NCI-H526 treated with DMSO at 0.1 percent for 48 hours (cell line): ENCODE measurements at regions not wholly inside any gene's neighbourhood (a gene's known extent, or its start where the extent isn't known, plus 50 kb on each side); places are given as distances from the start of the nearest gene placed in this dataset.

Experiments used
- DNase-seq: peaks from one replicate; lab custom pipeline; 2025; lab: John Stamatoyannopoulos, UW

- DNase-seq = no peak
Measured at GRCh38 chr2:181305301-181306123, 151.7 kb upstream of the ITGA4 start.

DNA sequence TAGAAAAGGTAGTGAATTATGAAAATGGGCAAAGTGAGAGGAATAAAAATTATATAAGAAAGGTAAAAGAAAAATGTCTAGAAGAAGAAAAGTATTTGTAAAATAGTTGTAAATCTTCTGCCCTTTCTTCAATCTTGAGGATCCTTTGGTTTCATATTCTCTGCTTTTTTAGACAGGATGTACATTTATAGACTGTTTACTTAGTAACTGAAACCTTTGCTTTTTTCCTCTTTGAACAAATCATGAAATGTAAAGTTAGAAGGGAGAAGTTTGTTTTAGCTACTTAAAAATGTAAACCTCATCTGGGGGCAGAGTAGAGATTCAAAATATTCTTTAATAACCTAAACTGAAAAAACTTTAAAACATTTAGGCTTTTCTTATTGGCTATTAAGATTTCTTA, 150.4 kb upstream of the ITGA4 start:
- no peak for DNase-seq

DNA sequence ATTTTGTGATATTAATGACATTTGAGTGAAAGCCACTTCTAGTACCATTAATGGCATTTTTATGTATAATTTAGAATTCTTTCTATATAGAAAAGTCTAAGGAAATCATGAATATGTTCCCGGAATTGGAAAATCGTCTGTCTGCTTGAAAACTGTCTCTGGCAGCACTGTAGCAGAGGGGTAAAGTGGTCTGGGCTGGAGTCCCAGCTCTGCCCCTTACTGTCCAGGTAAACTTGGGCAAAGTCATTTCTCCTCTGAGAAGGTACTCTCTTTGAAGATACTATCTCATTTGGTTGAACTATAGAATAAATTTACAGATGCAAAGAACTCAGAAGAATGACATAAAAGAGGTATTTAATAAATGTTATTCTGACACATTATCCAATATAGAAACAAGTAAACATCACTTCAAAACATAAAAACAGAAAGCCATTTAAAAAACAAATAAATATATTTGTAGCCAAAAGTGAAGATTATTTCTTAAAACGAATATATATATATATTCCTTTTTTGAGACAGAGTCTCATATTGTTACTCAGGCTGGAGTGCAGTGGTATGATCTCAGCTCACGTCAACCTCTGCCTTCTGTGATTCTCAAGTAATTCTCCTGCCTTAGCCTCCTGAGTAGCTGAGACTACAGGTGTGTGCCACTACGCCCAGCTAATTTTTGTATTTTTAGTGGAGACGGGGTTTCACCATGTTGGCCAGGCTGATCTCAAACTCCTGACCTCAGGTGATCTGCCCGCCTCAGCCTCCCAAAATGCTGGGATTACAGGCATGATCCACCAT, 149.8 kb upstream of the ITGA4 start:
- no peak for DNase-seq

DNA sequence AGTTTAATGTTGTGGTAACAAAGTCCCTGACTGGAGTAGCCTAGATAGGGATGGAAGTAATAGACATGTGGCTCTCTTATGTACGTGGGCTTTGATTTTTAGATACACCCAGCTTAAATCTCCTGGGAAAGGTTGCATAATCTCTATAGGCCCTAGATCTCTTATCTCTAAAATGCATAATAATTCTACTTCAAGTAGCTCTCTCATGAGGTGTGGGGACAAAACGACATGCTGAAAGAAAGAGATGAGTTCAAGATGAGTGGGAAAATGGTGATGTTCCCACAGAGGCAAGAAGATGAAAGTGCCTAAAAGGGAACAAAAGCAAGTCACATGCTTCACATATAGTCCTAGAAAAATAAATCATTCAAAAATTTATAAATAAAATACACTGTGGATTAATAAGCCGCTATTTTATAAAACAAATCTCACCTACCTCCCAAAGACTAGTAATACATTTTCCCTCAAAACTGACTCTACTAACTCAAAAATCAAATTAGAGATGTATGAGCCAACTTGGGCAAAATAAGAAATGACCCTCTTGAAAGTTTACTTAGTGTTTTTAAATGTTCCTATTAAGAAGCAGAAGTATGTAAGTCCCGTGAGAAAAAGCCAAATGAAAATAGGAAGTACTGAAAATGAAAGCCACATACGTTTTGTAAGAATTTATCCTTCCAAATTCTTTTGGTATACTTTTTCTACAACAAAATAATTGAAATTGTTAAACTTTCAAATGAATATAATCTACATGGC, 148.2 kb upstream of the ITGA4 start:
- DNase-seq = no peak

DNA sequence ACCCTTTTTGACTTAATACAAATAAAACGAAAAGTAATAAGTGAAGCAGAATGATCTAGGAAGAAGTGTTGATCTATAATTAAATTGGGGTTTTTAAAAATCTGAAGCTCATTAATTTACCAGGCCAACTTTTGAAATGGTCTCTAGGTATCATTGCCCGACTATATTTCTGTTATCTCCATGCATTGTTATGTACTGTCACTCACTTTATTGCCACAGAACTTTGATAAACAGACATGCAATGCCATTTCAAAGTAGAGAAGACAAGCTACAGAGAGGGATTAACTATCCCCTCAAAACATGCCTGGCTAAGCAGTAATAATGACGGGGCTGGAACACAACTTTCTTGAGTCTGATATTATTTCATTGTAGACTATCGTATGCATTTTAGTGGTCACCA, 147.6 kb upstream of the ITGA4 start:
- no peak for DNase-seq

DNA sequence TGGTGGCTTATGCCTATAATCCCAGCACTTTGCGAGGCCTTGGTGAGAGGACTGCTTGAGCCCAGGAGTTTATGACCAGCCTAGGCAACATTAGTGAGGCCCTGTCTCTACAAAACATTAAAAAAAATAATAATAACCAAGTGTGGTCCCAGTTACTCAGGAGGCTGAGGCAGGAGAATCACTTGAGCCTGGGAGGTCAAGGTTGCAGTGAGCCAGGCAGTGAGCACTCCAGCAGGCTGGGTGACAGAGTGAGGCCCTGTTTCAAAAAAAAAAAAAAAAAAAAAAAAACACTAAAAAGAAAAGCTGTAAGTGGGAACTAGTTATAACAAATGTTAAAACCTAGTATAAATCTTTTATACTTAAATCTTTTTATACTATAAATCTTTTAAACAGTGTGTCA, 146.2 kb upstream of the ITGA4 start:
- no peak for DNase-seq

GRCh38 chr2:181311837-181312236, 145.3 kb upstream of the ITGA4 start:
- no peak for DNase-seq

- no peak for DNase-seq
Measured at GRCh38 chr2:181312515-181312927, 144.7 kb upstream of the ITGA4 start.

DNA sequence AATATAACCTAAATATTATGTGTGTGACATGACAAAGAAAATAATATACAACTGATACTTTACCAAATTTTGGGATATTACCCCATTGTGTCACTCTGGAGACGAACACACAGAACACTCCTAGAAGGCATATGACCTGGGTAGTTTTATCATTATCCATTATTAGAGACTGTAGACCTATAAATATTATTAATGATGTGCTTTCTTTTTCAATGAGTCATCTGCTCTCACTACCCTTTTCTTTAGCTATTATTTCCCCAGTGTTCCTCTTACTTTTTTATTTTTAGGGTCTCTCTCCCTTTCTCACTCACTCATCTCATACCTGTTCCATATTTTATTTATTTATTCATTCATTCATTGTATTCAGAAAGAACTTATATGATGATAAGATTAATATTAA, 143.3 kb upstream of the ITGA4 start:
- no peak for DNase-seq

GRCh38 chr2:181314551-181314950, 142.6 kb upstream of the ITGA4 start:
- no peak for DNase-seq

GRCh38 chr2:181317511-181317910, 139.7 kb upstream of the ITGA4 start:
- DNase-seq = no peak

DNA sequence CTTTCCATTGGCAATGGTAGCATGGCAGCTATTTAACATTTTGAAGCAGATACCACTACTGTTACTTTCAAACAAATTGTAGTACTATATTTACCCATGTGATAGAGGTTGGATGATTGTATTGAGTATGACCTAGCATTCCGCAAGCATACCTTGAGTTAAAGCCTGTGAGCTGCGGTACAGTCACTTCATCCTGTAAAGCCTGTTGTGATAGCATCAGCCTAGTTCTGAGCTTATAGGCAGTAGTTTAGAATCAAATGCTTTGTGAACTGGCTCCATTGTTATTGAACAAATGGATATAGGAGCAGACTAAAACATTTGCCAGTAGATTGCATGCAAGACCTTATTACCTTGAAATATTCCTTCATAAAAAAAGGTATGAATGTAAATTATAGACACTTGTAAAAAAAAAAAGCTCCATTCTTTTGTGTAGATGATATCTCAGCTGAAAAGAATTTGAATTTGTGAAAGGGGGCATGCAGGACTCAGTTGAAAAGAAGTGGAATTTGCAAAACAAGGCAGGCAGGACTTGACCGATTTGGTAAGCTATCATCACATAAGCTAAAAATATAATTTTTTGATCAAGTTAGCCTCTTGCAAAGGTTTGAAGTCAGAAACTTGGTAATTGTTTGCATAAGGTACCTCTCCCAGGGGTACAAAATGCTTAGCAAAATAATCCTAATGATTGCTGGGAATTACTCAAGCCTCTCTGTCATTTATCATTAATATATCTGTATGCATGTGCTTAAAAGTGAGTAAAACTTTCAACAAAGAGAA, 138.5 kb upstream of the ITGA4 start:
- DNase-seq = no peak

DNA sequence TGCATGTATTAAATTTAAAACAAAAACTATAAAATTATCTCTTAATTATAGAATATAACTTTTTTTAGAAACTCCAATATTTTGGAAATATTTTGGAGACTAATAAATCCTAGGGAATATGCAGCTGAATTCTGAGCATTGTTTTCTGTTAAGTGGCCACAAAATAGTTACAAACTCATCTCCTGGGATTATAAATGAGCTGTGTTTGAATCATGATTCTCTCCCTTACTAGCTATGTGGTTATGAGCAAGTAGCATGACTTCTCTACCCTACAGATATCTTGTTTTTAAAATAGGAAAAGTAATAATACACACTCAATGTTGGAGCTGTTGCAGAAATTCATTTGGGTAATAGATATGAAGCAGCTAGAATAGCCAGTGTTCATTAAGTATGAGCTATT, 137.9 kb upstream of the ITGA4 start:
- DNase-seq = no peak

DNA sequence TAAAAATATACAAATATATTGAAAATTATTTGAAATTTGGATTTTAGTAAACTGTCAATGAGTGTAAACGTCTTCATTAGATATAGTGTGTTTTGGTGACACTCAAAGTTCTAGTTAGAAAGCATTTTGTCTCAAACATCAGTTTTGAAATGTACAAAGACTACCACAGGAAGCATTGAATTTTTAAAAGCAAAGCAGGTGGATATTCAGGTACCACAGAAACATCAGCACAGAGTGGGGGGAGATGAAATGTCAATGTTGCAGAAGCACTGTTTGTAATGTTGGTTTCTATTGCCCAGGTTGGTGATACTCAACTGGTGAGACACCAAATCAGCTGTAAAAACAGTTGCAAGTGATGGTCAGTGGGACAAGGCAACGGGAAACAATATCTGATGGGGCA, 136.5 kb upstream of the ITGA4 start:
- DNase-seq = no peak

DNA sequence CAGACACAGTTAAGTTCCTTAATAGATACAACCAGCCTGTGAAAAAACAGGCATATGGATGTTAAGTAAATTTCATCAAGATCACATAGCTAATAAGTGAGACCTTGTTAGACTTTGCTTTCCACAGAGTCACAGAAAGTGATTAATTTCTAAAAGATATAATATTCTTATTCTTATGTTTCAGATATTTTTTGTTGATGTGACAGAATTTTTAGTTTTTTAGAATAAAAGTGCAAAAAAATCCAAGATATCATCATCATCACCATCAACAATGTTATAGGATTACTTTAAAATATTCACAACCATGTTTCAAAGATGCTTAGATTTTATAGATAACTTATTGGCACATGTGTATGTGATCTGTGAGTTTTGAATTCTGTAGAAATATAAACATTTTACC, 132.3 kb upstream of the ITGA4 start:
- no peak for DNase-seq

DNA sequence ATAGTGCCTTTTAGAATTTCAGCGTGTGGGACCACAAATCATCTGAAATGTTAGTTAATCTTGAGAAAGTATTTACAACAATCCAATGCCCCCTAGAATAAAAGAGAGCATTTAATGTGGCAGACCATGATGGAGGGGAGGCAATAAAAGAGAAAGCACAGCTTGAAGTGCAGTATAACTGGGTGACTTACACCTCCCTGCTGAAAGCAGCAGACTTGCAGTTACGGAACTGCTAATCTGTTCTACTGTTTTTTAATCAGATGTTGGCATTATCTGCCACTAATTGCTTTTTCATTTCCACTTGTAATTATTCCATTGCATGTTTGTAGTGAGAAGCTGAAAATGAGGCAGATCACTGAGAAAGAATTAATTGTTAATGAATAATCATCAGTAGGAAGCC, 130.5 kb upstream of the ITGA4 start:
- DNase-seq = no peak

- no peak for DNase-seq
Measured at GRCh38 chr2:181330286-181330685, 126.9 kb upstream of the ITGA4 start.

DNA sequence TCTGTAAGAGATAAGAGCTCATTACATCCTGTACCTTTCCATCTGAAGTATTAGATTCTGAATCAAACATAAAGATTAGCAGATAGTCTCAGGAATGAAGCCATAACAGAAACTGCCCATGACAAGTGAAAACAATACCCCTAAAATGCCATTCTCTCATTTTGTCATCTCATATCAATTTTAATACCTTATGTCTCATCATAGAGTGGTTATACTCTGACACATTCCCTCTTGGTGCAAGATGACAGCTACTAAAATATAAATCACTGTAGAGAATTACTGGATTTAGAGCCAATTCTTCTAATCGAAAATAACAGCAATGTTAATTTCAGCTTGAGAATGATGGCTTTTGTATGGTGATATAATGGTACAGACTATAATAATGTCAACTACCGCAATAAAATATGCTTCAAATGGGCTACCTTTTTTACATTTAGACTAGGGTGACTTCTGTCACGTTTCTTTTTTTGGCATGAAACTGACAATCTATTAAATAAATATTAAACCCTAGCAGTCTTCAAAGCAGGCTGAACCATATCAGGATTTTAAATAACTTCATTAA, 125.1 kb upstream of the ITGA4 start:
- DNase-seq = no peak

- no peak for DNase-seq
Measured at GRCh38 chr2:181334158-181334826, 122.9 kb upstream of the ITGA4 start.

DNA sequence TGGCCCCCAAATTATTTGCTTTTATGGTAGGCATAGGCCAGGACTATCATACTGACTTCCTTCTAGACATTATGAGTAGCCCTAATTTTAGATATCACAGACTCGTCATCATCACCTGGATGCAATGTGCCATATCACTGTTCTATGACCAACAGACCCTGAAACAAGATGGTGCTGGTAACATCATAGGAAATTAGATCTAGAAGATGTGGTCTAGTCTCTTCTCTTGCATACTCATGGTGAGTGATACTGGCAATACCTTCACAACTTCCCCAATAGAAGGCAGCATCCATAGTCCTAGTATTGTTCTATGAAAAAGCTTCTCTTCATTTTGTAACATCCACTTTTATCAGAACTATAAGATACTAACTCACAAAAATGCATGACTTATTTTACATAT, 116.3 kb upstream of the ITGA4 start:
- no peak for DNase-seq
